Thyroid gland (tissue), 4 donors: ENCODE measurements at regions not wholly inside any gene's neighbourhood (a gene's known extent, or its start where the extent isn't known, plus 50 kb on each side); places are given as distances from the start of the nearest gene placed in this dataset.

Experiments used
- DNase-seq, 2 donors: peaks; one replicate each; pipeline ENCODE4 v3.0.0-alpha.2; 2019
- H3K27ac ChIP-seq, 3 donors: fragments of 200-600 bp; sonication (generic); 1 replicate in 2 of 3; 2 replicates in 1 of 3; pipeline ENCODE4 v1.5.1; 2016 to 2019; ENCODE audit warnings: mild to moderate bottlenecking in 1 of 3, moderate library complexity in 1 of 3
- H3K27me3 ChIP-seq: fragments of 200-600 bp; sonication (generic); one replicate; pipeline ENCODE4 v1.5.1; 2019
- H3K36me3 ChIP-seq, 2 donors: fragments of 200-600 bp; sonication (generic); one replicate each; pipeline ENCODE4 v1.5.1; 2016 to 2019
- H3K4me1 ChIP-seq, 2 donors: fragments of 200-600 bp; sonication (generic); one replicate each; pipeline ENCODE4 v1.5.1; 2017 to 2019
- H3K4me3 ChIP-seq, 3 donors: fragments of 200-600 bp; sonication (generic); replicated peaks in 1 of 3; 1 replicate in 2 of 3; 2 replicates in 1 of 3; pipeline ENCODE4 v1.5.1; 2016; ENCODE audit warnings: mild to moderate bottlenecking in 1 of 3
- H3K9me3 ChIP-seq: fragments of 200-600 bp; sonication (generic); one replicate; pipeline ENCODE4 v1.5.1; 2017
- POLR2A ChIP-seq, 2 donors: fragments of 450-650 bp; IDR thresholded peaks; one replicate each; pipeline ENCODE4 v1.6.1; 2017; ENCODE audit warnings: antibody characterized with exemption in 2 of 2, mild to moderate bottlenecking in 2 of 2, moderate library complexity in 1 of 2
- WGBS, 2 donors: methylation state at CpG; one replicate each; pipeline ENCODE4 v1.1.5; 2017; 5-methylcytosine and 5-hydroxymethylcytosine counted together
- intact Hi-C: fragments of 100-400 bp; cut with DNase I; formaldehyde crosslinking; loops from one replicate; pipeline ENCODE4 v1.15.1; 2023
- TF ChIP-seq, protein P1 (sequence below), 6 experiments: fragments of 200-600 bp in 3 of 6; fragments of 450-650 bp in 3 of 6; sonication (generic) in 3 of 6; IDR thresholded peaks; one replicate each; pipeline ENCODE4 v1.5.1; 2016 to 2019; ENCODE audit warnings: antibody characterized with exemption in 6 of 6, mild to moderate bottlenecking in 2 of 6, inconsistent platforms in 1 of 6, moderate library complexity in 1 of 6

DNA sequence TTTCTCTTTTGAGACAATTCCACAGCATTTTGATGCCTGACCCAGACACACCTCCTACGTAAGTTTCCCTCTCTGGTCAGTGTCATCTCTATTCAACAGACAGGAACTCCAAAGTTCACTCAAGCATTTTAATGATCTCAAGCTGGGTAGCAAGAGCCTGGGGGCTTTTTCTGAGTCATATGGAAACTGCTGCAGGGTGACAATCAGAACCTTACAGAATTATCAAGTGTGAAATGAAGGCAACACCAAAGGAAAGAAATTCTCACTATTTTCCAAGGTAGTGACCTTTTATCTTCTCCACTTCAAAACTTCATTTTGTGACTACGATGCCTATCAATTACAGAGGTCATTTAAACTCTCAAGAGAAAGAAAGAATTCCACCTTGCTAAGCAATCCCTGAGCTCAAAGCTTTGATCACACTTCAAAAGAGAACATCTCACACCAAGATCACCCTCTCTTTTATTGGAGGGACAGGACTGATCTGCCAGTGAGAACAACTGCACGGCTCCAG lies 229.0 kb upstream of the ZC3H12C start:
- no peak overlapping the region for H3K4me3 ChIP-seq
- H3K27me3 ChIP-seq, result no peaks in the 10 kb centered on the region
- no peak overlapping the region for H3K27ac ChIP-seq
- WGBS, 2 donors, result 62 to 64% methylated on average over 3 of the region's 3 CpGs
- no peaks in the 10 kb centered on the region for H3K36me3 ChIP-seq
- no peaks in the 10 kb centered on the region for H3K9me3 ChIP-seq
- intact Hi-C loops, result no loop called here
- H3K4me1 ChIP-seq, result no peaks in the 10 kb centered on the region
- TF ChIP-seq, protein P1, sequence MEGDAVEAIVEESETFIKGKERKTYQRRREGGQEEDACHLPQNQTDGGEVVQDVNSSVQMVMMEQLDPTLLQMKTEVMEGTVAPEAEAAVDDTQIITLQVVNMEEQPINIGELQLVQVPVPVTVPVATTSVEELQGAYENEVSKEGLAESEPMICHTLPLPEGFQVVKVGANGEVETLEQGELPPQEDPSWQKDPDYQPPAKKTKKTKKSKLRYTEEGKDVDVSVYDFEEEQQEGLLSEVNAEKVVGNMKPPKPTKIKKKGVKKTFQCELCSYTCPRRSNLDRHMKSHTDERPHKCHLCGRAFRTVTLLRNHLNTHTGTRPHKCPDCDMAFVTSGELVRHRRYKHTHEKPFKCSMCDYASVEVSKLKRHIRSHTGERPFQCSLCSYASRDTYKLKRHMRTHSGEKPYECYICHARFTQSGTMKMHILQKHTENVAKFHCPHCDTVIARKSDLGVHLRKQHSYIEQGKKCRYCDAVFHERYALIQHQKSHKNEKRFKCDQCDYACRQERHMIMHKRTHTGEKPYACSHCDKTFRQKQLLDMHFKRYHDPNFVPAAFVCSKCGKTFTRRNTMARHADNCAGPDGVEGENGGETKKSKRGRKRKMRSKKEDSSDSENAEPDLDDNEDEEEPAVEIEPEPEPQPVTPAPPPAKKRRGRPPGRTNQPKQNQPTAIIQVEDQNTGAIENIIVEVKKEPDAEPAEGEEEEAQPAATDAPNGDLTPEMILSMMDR (IDR thresholded peaks at IDR 0.05), result no peak
- no peak for TF ChIP-seq POLR2A (IDR thresholded peaks at IDR 0.05)
- no peak for DNase-seq

DNA sequence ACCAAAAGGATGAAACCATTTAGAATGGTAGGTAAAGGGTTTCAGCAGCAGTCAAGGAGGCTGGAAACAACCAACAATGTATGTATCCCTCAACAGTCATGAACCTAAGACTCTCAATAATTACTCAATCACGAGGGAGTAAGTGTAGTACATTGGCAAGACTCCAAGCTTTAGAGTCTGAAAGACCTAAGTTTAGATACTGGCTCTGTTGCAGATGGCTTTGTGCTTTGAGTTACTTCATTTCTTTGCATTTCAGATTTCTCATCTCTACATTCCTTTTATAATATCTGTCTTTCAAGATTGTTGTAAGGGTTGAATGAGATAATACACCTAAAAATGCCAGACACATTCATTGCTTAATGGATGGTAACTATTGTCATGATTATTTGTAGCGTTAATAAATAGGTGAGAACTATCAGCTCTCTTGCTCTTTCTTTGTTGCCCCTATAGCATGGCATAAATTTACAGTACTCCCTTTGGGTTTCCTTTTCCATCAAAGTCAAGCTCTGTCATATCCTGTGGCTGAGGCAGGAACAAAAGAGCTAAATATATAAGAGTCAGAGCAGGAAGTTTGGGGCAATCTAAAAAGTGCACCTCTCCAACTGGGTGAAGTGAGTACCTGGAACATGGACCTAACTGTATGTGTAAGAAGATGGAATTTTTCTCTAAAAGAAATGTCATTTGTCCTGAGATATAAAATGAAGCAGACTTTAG lies 228.2 kb upstream of the ZC3H12C start:
- 47 to 53% methylated on average over 2 of the region's 2 CpGs for WGBS, 2 donors
- no peak overlapping the region for H3K27ac ChIP-seq
- no peak overlapping the region for H3K4me3 ChIP-seq
- H3K9me3 ChIP-seq, result no peaks in the 10 kb centered on the region
- no peak for TF ChIP-seq POLR2A (IDR thresholded peaks at IDR 0.05)
- TF ChIP-seq, protein P1 (IDR thresholded peaks at IDR 0.05), result no peak
- H3K36me3 ChIP-seq, result no peaks in the 10 kb centered on the region
- intact Hi-C loops, result no loop called here
- H3K27me3 ChIP-seq, result no peaks in the 10 kb centered on the region
- no peaks in the 10 kb centered on the region for H3K4me1 ChIP-seq
- no peak for DNase-seq

DNA sequence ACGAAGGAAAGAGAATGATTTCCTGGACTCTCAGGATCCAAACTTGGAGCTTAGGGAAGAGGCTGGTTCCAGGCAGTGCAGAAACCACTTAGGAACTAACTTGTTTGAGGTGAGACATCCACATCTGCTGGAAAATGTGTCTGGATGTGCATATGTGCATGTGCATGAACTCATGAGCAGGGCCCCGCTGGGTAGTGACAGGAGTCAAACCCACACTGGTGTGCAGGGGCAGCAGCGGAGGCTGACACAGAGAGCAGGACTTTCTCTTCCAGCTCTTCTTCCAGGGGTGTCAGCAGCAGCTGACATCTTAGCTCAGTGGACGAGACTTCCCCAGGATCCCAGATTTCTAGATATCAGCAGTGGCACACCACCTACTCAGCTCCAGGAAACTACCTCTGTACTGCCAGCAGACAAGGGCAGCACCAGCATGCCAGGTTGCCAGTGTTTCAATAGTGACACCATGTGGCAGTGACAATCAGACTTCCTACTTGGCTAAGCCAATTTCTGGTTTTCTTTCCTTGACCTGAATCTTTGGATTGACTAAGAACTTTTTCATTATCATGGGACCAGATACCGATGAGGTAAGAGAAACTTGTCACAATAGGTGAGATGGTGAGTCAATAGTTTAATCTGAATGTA lies 227.5 kb upstream of the ZC3H12C start:
- TF ChIP-seq POLR2A (IDR thresholded peaks at IDR 0.05), result no peak
- TF ChIP-seq, protein P1 (IDR thresholded peaks at IDR 0.05), result no peak
- no peak for DNase-seq
- Histone ChIP-seq H3K4me3 (no peak overlapping the region), H3K9me3 (no peaks in the 10 kb centered on the region), H3K27me3 (no peaks in the 10 kb centered on the region), H3K27ac (no peak overlapping the region), H3K4me1 (no peaks in the 10 kb centered on the region), H3K36me3 (no peaks in the 10 kb centered on the region)
- intact Hi-C loops, result no loop called here
- WGBS, 2 donors, result 80% methylated on average over 5 of the region's 5 CpGs

DNA sequence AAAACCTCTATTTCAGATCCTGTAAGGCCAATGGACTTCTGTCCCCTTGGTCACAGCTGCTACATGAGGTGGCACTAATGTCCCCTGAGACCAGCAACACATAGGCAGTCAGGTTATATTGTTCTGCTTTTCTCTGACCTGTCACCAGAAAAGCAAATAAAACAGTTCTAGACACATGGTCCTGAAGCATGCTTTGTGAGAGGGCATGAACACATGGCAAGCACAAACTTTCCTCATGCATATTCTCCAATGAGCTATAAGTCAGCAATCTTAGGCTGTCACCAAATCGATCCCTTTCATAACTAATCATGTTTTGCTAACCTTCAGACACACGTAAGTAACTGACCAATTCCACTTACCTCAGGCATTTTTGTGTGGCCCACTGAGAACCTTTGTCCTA lies 225.4 kb upstream of the ZC3H12C start:
- intact Hi-C loops, result no loop called here

More for the DNA sequence above, 225.4 kb upstream of the ZC3H12C start:
- no peaks in the 10 kb centered on the region for H3K9me3 ChIP-seq
- no peaks in the 10 kb centered on the region for H3K4me1 ChIP-seq
- no peak overlapping the region for H3K27ac ChIP-seq
- no peak for TF ChIP-seq POLR2A (IDR thresholded peaks at IDR 0.05)
- TF ChIP-seq, protein P1 (IDR thresholded peaks at IDR 0.05), result no peak
- no peaks in the 10 kb centered on the region for H3K27me3 ChIP-seq
- H3K36me3 ChIP-seq, result no peaks in the 10 kb centered on the region
- 71 to 75% methylated on average over 2 of the region's 2 CpGs for WGBS, 2 donors
- DNase-seq, result no peak
- H3K4me3 ChIP-seq, result no peak overlapping the region
